ENCODE measurements at regions not wholly inside any gene's neighbourhood (a gene's known extent, or its start where the extent isn't known, plus 50 kb on each side); places are given as distances from the start of the nearest gene placed in this dataset.

DNA sequence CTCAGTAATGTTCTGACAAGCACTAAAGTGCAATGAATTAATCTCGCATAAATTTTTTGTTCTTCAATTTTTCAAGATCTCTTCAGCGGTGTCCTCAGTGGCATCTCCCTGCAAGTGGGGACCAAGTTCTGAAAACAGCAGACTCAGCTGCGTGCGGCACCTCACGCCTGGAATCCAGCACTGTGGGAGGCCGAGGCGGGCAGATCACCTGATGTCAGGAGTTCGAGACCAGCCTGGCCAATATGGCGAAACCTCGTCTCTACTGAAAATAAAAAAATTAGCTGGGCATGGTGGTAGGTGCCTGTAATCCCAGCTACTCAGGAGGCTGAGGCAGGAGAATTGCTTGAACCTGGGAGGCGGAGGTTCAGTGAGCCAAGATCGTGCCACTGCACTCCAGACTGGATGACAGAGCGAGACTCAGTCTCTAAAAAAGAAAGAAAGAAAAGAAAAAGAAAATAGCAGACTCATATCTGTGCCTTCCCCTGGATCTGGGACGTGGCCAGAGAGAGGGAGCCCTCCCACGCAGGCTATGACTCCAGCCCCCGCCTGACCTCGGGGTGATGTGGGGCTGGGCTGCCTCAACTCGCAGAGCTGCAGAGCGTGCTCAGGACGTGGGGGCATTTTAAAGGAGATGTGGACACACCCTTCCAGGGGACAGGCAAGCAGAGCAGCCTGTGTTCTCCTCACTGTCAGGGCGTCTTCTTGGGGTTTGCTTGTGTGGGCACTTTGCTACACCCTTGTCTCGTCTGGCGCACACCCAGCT, 346.6 kb downstream of the BRD1 start:
- TF ChIP-seq, protein P1, sequence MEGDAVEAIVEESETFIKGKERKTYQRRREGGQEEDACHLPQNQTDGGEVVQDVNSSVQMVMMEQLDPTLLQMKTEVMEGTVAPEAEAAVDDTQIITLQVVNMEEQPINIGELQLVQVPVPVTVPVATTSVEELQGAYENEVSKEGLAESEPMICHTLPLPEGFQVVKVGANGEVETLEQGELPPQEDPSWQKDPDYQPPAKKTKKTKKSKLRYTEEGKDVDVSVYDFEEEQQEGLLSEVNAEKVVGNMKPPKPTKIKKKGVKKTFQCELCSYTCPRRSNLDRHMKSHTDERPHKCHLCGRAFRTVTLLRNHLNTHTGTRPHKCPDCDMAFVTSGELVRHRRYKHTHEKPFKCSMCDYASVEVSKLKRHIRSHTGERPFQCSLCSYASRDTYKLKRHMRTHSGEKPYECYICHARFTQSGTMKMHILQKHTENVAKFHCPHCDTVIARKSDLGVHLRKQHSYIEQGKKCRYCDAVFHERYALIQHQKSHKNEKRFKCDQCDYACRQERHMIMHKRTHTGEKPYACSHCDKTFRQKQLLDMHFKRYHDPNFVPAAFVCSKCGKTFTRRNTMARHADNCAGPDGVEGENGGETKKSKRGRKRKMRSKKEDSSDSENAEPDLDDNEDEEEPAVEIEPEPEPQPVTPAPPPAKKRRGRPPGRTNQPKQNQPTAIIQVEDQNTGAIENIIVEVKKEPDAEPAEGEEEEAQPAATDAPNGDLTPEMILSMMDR (IDR thresholded peaks at IDR 0.05): no peak
- TF ChIP-seq POLR2A (IDR thresholded peaks at IDR 0.05): no peak

Measured in heart left ventricle (tissue), 13 donors.